Stomach (tissue), 8 donors: ENCODE measurements at regions not wholly inside any gene's neighbourhood (a gene's known extent, or its start where the extent isn't known, plus 50 kb on each side); places are given as distances from the start of the nearest gene placed in this dataset.

Experiments
- DNase-seq, 2 donors: peaks; one replicate each; pipeline versions ENCODE4 v3.0.0 to v3.0.0-alpha.2; 2013 to 2019
- H3K27ac ChIP-seq, 5 donors: fragments of 200-600 bp in 4 of 5; sonication (generic) in 4 of 5; one replicate each; pipeline ENCODE4 v1.5.1; 2013 to 2019; ENCODE audit warnings: mild to moderate bottlenecking in 1 of 5, moderate library complexity in 1 of 5
- H3K27me3 ChIP-seq, 3 donors: fragments of 200-600 bp; sonication (generic); one replicate each; pipeline ENCODE4 v1.5.1; 2017 to 2019; ENCODE audit warnings: mixed run types in 1 of 3
- H3K36me3 ChIP-seq, 4 donors: fragments of 200-600 bp; sonication (generic); 1 replicate in 3 of 4; 2 replicates in 1 of 4; pipeline ENCODE4 v1.5.1; 2016 to 2019
- H3K4me1 ChIP-seq, 4 donors: fragments of 200-600 bp; sonication (generic); one replicate each; pipeline ENCODE4 v1.5.1; 2016 to 2019
- H3K4me3 ChIP-seq, 4 donors: fragments of 200-600 bp; sonication (generic) in 3 of 4; one replicate each; pipeline ENCODE4 v1.5.1; 2016 to 2019; ENCODE audit warnings: mild to moderate bottlenecking in 1 of 4
- H3K9me3 ChIP-seq, 4 donors: fragments of 200-600 bp; sonication (generic); one replicate each; pipeline ENCODE4 v1.5.1; 2016 to 2019
- CTCF ChIP-seq, 7 experiments: fragments of 450-650 bp in 4 of 7; fragments of 200-600 bp in 3 of 7; sonication (generic) in 3 of 7; IDR thresholded peaks; one replicate each; pipeline ENCODE4 v1.5.1; 2016 to 2019; ENCODE audit warnings: antibody characterized with exemption in 7 of 7, control low read depth in 2 of 7, mild to moderate bottlenecking in 1 of 7
- EP300 ChIP-seq: sonication (generic); formaldehyde crosslinking; IDR thresholded peaks from one replicate; pipeline ENCODE4 v1.6.1; 2017; ENCODE audit warnings: antibody characterized with exemption
- POLR2A ChIP-seq, 4 donors: fragments of 450-650 bp; IDR thresholded peaks; one replicate each; pipeline ENCODE4 v1.6.1; 2016; ENCODE audit warnings: antibody characterized with exemption in 4 of 4, control low read depth in 2 of 4, mild to moderate bottlenecking in 1 of 4, moderate library complexity in 1 of 4
- POLR2AphosphoS5 ChIP-seq, 3 donors: sonication (generic); formaldehyde crosslinking; IDR thresholded peaks; one replicate each; pipeline ENCODE4 v1.6.1; 2016; ENCODE audit warnings: antibody characterized with exemption in 3 of 3
- WGBS, 5 donors: extraction: QIAGEN DNeasy Blood & Tissue Kit in 3 of 5; methylation state at CpG; one replicate each; pipeline versions ENCODE4 v1.1.5 to v1.1.7; 2013 to 2018; 5-methylcytosine and 5-hydroxymethylcytosine counted together
- intact Hi-C: fragments of 100-400 bp; cut with DNase I; formaldehyde crosslinking; loops from one replicate; pipeline ENCODE4 v1.15.1; 2023; ENCODE audit warnings: low total_unique reads
- donor health status: healthy with polysubstance abuse.
- donor health status: Bipolar disorder and iron deficiency.
- donor health status: healthy.

GRCh38 chr18:72673242-72673641 is 129.1 kb upstream of the CBLN2 start:
- TF ChIP-seq EP300 (no peak), POLR2A (IDR thresholded peaks at IDR 0.05) (no peak)
- H3K27ac ChIP-seq: no peak overlapping the region
- 39 to 67% (median 51%) methylated on average over 5 of the region's 5 CpGs for WGBS, 5 donors
- H3K4me3 ChIP-seq: no peak overlapping the region
- no peak for DNase-seq
- no peaks in the 10 kb centered on the region for H3K36me3 ChIP-seq
- intact Hi-C loops: no loop called here
- H3K9me3 ChIP-seq: no peaks in the 10 kb centered on the region
- no peaks in the 10 kb centered on the region for H3K4me1 ChIP-seq
- H3K27me3 ChIP-seq: no peaks in the 10 kb centered on the region

GRCh38 chr18:72672364-72673184 is 128.4 kb upstream of the CBLN2 start:
- H3K9me3 ChIP-seq: no peaks in the 10 kb centered on the region
- intact Hi-C loops: no loop called here
- no peaks in the 10 kb centered on the region for H3K36me3 ChIP-seq
- TF ChIP-seq EP300: no peak
- TF ChIP-seq POLR2A (IDR thresholded peaks at IDR 0.05): no peak
- TF ChIP-seq POLR2AphosphoS5 (IDR thresholded peaks at IDR 0.05): no peak
- peak in 4 of 7 experiments; percentile 14 to 46 (median 30) for TF ChIP-seq CTCF (IDR thresholded peaks at IDR 0.05)
- peak in 1 of 2 donors; percentile 57 for DNase-seq
- WGBS, 5 donors: 63 to 73% (median 70%) methylated on average over 11 of the region's 11 CpGs
- no peaks in the 10 kb centered on the region for H3K4me1 ChIP-seq
- H3K27ac ChIP-seq: no peak overlapping the region
- no peaks in the 10 kb centered on the region for H3K27me3 ChIP-seq
- no peak overlapping the region for H3K4me3 ChIP-seq

GRCh38 chr18:72667932-72668331 is 123.8 kb upstream of the CBLN2 start:
- TF ChIP-seq POLR2AphosphoS5 (IDR thresholded peaks at IDR 0.05) (no peak), EP300 (no peak), POLR2A (IDR thresholded peaks at IDR 0.05) (no peak)
- Histone ChIP-seq H3K27ac (no peak overlapping the region), H3K27me3 (no peaks in the 10 kb centered on the region), H3K9me3 (no peaks in the 10 kb centered on the region), H3K4me3 (no peak overlapping the region), H3K36me3 (no peaks in the 10 kb centered on the region), H3K4me1 (no peaks in the 10 kb centered on the region)
- 78 to 86% (median 79%) methylated on average over 6 of the region's 6 CpGs for WGBS, 5 donors
- no peak for DNase-seq
- intact Hi-C loops: no loop called here

- intact Hi-C loops: no loop called here
- Histone ChIP-seq H3K4me1 (no peaks in the 10 kb centered on the region), H3K27me3 (no peaks in the 10 kb centered on the region), H3K4me3 (no peak overlapping the region), H3K36me3 (no peaks in the 10 kb centered on the region), H3K9me3 (no peaks in the 10 kb centered on the region), H3K27ac (no peak overlapping the region)
- peak in 1 of 2 donors; percentile 45 for DNase-seq
- TF ChIP-seq CTCF (IDR thresholded peaks at IDR 0.05) (no peak), POLR2AphosphoS5 (IDR thresholded peaks at IDR 0.05) (no peak), POLR2A (IDR thresholded peaks at IDR 0.05) (no peak), EP300 (no peak)
- WGBS, 5 donors: 56 to 69% (median 68%) methylated on average over 3 of the region's 3 CpGs
These were observed 109.0 kb upstream of the CBLN2 start for GRCh38 chr18:72652990-72653593.

GRCh38 chr18:72651033-72651432 is 106.9 kb upstream of the CBLN2 start:
- no peak for DNase-seq
- TF ChIP-seq POLR2AphosphoS5 (IDR thresholded peaks at IDR 0.05): no peak
- Histone ChIP-seq H3K27me3 (no peaks in the 10 kb centered on the region), H3K4me1 (no peaks in the 10 kb centered on the region), H3K9me3 (no peaks in the 10 kb centered on the region), H3K4me3 (no peak overlapping the region), H3K27ac (no peak overlapping the region), H3K36me3 (no peaks in the 10 kb centered on the region)
- WGBS, 5 donors: 76 to 85% (median 78%) methylated on average over 5 of the region's 5 CpGs
- intact Hi-C loops: no loop called here
